Right hindlimb (tissue), 1 donor: ENCODE measurements at regions not wholly inside any gene's neighbourhood (a gene's known extent, or its start where the extent isn't known, plus 50 kb on each side); places are given as distances from the start of the nearest gene placed in this dataset.

ENCODE experiments used
- DNase-seq: peaks from one replicate; pipeline ENCODE4 v3.0.0-alpha.2; 2018

GRCh38 chr16:86019446-86020047 is 120.6 kb downstream of the IRF8 start:
- DNase-seq, result no peak

DNA sequence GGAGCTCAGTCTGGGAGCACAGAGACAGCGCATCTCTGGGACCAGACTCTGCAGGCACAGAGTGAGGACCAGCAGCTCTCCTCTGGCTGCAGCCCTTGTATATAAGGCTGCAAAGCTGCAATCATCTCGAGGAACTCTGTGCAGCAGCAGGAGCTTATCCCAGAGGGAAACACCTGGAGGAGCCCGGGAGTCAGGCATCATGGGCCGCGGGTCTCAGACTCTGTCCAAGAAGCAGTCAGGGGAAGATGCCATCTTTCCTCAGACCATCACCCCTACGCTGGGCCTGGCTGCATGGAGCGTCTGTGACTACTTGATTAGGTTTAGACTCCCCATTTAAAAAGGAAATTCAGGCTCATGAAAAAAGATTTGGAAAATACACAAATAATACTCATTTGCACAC is 122.0 kb downstream of the IRF8 start:
- DNase-seq, result no peak

GRCh38 chr16:86022381-86022960 is 123.5 kb downstream of the IRF8 start:
- DNase-seq, result no peak

- DNase-seq, result no peak
These were observed 125.2 kb downstream of the IRF8 start for GRCh38 chr16:86024210-86024609.

DNA sequence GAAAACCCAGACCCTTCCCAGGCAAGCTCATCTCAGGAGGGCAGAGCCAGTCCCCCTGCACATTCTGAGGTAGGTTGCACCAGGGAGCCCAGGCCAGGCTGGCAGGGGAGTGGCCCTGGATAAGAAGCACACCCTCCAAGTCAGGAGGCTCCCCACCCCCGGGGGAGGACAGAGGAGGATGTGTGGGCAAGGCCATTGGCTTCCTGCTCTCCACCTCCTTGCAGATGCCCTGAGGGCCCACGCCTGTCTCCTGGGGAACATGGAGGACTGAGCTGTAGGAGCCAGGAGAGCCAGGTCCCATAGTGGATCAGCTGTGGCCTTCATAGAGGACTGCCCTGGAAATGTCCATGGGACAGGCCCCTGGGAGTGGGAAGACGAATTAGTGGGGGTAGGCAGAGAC is 126.7 kb downstream of the IRF8 start:
- DNase-seq, result no peak

GRCh38 chr16:86026171-86026910 is 127.4 kb downstream of the IRF8 start:
- no peak for DNase-seq

DNA sequence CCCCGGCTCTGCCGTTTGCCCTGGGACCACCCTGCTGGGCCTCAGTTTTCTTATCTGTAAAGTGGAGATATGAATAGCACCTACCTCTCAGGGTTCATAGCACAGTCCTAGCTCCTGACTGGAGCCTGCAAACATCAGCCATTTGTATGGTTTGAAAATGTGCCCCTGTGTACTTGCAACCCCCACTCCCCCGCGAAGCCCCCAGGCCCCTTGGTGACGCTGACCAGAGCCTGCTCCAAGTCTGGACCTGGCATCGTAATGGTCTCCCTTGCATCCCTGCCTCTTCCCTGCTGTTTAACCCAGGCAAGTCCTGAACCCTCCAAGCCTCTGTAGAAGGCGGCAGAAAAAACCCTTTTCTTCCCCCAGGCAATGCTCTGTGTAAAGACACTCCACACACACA is 128.0 kb downstream of the IRF8 start:
- DNase-seq, result no peak

- no peak for DNase-seq
These were observed 128.6 kb downstream of the IRF8 start for GRCh38 chr16:86027373-86028126.

GRCh38 chr16:86029131-86029741 is 130.3 kb downstream of the IRF8 start:
- DNase-seq, result peak; percentile 71

DNA sequence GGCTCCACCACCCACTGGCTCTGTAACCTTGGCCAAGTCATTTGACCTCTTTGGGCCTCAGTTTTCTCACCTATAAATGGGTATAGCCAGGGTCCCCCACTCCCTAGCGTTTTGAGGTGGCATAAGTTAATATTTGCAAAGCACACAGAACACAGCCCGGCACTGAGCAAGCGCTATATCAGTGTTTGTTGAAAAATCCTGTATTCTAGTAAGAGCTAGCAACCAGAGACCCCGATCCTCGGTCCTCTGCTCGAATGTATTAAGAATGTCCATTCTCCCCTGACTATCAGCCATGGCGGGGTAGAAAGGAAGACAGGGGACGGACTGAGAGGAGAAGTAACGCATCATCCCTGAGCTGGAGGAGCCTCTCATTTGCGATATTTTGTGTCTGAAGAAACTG is 131.2 kb downstream of the IRF8 start:
- no peak for DNase-seq

DNA sequence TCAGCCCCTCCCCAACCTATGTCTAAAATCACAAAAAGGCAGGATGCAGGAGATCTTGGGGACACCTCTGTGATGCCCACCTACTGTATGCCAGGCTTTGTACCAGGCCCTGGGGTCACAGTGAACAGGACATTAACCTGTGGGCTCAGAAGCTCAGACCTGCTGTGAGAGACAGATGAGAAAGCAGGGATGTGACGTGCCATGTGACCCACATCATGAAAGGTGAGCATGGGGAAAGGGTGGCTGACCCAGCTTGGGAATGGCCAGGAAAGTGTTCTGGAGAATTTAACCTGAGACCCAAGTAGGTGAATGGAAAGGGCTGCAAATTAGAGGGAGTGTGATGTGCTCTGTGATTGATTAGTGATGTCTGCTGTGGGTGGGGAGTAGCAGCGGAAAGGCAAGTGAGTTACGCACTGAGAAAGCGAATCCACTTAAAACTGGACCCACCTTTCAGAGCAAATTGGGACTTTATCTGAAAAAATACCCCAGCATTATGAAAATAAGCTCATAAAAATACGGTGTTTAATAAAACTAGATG is 132.2 kb downstream of the IRF8 start:
- no peak for DNase-seq

DNA sequence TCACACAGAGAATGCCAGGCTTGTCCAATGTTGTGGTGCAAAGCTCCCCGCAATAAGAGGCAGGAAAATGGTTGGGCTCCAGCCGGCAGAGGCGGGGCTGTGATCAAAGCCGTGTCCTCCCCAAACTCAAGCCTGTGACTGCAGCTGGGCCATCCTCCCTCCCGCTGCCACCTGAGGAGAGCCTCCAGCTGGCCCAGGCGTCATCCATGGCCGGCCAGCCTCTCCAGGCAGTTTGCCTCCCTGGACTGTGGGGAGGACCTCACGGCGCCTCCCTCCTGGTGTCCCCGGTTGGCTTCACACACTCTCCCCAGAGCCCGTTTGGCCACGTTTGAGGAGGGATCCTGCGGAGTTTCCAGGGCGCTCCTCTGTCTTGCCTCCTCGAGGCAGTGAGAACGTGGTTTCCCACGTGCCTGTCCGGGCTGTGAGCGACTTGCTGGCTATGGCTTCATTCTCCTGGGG is 134.1 kb downstream of the IRF8 start:
- peak; percentile 81 for DNase-seq

DNA sequence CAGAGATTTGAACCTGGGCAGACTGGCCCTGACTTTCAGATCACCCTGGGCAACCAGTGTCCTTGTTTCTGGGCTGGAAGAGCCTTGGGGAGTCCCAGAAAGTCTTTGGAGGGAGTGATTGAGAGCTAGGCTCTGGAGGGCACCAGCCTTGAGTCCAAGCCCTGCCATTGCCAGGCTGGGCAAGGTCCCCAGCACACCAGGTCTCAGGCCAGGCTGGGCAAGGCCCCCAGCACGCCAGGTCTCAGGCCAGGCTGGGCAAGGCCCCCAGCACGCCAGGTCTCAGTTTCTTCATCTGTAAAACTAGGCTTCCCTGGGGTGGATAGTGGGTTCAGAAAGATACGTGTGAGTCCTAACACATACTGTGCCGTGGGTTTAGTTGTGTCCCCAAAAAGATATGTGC is 135.0 kb downstream of the IRF8 start:
- DNase-seq, result no peak

DNA sequence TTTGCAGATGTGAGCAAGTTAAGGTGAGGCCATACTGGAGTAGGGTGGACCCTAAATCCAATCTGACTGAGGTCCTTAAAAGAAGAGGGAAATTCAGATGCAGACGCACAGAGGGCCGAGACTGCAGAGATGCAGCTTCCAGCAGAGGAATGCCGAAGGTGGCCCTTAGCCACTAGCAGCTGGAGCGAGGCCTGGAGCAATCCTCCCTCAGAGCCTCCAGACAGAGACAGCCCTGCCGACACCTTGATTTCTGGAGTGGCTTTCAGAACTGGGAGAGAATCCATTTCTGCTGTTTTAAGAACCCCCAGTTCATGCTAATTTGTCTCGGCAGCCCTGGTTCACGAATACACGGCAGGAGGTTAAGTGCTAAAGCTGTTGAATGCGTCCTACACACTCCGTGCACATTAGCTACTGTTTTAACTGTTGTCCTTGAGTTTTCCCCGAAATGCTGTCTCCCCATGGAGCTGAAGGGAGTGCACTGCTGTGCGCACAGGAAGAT is 135.5 kb downstream of the IRF8 start:
- peak; percentile 57 for DNase-seq

- no peak for DNase-seq
These were observed 136.9 kb downstream of the IRF8 start for GRCh38 chr16:86035906-86036305.

GRCh38 chr16:86037999-86038925 is 139.3 kb downstream of the IRF8 start:
- DNase-seq, result no peak

DNA sequence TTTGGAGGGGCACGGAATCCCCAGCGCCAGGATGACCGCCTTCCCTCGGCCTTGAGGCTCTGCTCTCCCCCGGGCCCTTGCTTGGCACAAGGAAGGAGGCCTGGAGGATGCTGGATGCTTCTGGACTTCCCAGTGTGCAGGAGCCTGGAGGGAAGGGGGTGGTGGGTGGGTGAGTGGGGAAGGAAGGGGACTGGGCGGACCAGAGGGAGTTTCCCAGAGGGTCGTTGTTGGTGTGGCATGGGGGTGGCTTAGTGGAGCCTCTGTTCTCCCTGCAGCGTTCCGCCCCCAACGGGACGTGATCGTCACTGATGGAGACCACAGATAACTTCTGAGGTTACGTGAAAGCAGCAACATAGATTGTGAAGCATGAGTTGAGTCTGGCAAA is 140.0 kb downstream of the IRF8 start:
- no peak for DNase-seq

GRCh38 chr16:86039606-86040005 is 140.6 kb downstream of the IRF8 start:
- DNase-seq, result no peak

GRCh38 chr16:86040496-86040895 is 141.5 kb downstream of the IRF8 start:
- DNase-seq, result no peak

DNA sequence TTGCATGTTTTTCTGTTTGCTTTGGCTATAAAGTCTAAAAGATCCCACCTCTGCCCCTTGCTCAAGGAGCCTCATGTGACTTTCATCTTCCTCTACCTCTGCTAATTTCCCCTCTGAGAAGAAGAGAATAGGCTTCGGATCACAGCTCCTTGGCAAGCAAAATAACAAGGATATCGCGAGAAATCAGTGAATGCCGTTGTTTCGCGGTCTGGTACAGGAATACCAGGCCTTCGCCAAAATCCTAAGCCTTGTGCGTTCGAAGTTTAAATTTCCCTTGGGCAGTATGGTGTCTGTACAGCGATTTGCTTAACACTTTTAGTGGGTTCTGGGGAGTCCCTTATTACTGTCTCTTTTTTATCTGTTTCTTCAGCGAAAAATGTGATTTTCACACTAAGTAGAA is 142.3 kb downstream of the IRF8 start:
- no peak for DNase-seq

- no peak for DNase-seq
These were observed 142.8 kb downstream of the IRF8 start for GRCh38 chr16:86041807-86042206.

DNA sequence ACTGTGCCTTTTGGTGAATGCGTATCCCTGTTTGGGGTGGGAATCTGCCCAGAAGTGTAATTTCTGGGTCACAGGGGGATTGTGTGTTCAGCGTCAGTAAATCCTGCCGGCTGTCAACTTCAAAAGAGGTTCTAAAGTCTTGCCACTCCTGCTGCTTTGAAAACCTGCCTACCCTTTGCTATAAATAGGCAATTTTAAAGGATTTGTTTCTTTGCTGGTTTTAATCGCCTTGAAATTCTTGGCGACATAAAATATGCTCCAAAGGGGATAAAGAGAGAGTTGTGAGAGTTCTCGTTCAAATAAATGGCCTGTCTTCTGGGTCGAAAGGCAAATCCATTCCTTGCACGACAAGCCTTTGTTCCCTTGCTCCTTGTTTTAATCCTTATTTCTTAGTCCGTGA is 143.4 kb downstream of the IRF8 start:
- no peak for DNase-seq
